ENCODE measurements at regions not wholly inside any gene's neighbourhood (a gene's known extent, or its start where the extent isn't known, plus 50 kb on each side); places are given as distances from the start of the nearest gene placed in this dataset.
"Not testable (repeated sequence)": the region's sequence is repeated elsewhere in the genome, so short reads cannot be mapped to it uniquely, and the experiment has no call there.

- no peak for DNase-seq (ENCODE audit: low read depth)
These were observed 232.6 kb downstream of the VRK1 start for GRCh38 chr14:97029800-97030199.

- no peak for DNase-seq (ENCODE audit: low read depth)
These were observed 234.3 kb downstream of the VRK1 start for GRCh38 chr14:97031530-97031929.

- no peak for DNase-seq (ENCODE audit: low read depth)
These were observed 236.4 kb downstream of the VRK1 start for GRCh38 chr14:97033556-97034081.

DNA sequence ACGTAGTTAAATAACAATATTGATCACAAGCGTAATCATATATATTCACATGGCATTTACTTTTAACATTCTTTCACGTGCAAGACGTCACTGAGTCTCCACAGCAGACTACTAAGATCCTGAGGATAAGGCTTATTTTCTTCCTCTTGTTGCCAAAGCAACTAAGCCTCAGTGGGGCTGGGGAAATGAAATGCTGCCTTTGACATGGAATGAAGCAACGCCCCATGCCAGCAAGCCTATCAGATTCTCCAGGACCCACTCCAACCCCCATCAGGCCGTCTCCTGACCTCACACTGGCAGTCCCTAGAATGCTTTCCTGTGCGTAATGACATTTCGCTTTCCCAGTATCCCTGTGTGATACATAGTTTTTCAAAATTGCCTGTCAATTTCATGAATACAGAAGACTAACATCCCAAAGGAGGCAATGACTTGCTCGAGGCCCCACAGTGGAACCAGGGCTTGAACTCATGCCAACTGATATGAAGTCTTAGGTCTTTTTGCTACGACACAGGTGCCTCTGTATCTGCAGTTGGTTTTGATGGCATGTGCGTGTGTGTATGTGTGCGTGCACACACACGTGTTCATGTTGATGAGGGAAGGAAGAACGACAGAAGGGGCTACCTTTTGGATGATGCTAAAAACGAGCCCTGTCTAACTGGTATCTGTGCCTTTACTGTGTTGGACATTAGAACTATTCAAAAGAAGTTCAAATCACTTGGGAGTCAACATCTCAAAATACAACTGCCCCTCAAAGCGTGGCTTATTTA lies 239.1 kb downstream of the VRK1 start:
- no peak for DNase-seq (ENCODE audit: low read depth)

- DNase-seq (ENCODE audit: low read depth): no peak
These were observed 242.7 kb downstream of the VRK1 start for GRCh38 chr14:97039717-97040363.

DNA sequence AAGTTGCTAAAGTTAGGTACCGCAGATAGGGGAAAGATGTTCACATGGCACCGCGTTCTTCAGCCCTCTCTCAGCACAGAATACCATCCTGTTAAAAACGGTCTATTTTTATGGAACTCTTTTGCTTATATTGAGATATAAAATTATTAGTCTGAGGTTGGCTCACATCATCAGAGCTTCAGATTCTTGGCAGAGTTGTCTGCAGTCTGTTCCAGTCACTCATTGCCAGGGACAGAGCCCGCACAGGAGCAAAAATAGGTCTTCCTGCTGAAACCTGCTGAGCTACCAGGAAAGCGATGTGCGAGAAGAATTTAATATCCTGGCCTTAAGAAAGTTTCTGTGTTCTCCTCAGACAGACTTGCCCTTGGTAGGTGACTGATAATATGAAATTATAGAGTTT lies 249.8 kb downstream of the VRK1 start:
- no peak for DNase-seq (ENCODE audit: low read depth)

DNA sequence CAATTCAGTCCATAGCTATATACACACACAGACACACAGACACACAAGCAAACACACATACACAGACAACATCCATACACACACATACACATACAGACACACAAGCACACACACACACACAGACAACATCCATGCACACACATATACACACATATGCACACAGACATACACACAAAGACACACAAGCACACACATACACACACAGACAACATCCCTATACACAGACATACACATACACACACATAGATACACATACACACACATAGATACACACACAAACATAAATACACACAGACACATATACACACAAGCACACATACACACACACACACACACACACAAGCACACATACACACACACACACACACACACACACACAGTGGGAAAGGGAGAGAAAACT lies 254.8 kb downstream of the VRK1 start:
- no peak for DNase-seq (ENCODE audit: low read depth)

GRCh38 chr14:97053941-97054340 lies 256.8 kb downstream of the VRK1 start:
- no peak for DNase-seq (ENCODE audit: low read depth)

GRCh38 chr14:97055355-97055754 lies 258.2 kb downstream of the VRK1 start:
- DNase-seq (ENCODE audit: low read depth): no peak

DNA sequence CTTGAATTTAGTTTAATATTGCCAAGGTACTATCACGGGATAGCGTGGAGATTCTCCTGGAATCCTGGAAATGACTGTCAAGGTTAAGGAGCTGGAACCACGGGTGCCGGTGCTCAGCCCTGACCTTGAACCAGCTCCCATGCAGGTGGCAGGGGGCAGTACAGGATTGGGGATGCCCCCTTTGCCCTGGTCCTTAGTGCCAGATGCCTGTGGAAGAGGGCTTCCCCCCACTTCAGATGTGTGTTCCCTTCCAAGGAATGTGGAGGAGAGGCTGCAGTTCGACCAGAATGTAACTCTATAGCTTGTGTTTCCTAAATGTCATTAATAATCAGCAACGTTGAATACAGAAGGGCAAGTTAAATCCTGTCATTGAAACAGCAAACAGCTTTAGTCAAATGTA lies 258.9 kb downstream of the VRK1 start:
- DNase-seq (ENCODE audit: low read depth): no peak

- no peak for DNase-seq (ENCODE audit: low read depth)
These were observed 260.3 kb downstream of the VRK1 start for GRCh38 chr14:97057238-97058073.

- DNase-seq (ENCODE audit: low read depth): no peak
These were observed 260.9 kb downstream of the VRK1 start for GRCh38 chr14:97058074-97058467.

DNA sequence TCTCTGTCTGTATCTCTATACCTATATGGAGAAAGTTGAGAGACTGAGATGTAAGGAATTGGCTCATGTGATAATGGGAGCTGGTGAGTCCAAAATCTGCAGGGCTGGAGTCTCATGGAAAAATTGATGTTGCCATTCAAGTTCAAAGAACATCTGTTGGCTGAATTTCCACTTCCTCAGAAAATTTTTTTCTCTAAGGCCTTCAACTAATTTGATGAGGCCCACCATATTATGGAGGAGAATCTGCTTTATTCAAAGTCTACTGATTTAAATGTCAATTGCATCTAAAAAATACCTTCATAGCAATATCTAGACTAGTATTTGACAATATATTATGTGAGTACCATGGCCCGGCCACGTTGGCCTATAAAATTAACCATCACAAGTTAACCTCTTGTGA lies 261.4 kb downstream of the VRK1 start:
- DNase-seq (ENCODE audit: low read depth): no peak

- DNase-seq (ENCODE audit: low read depth): no peak
These were observed 264.0 kb downstream of the VRK1 start for GRCh38 chr14:97061198-97061597.

- no peak for DNase-seq (ENCODE audit: low read depth)
These were observed 264.5 kb downstream of the VRK1 start for GRCh38 chr14:97061714-97062113.

GRCh38 chr14:97065305-97066067 lies 268.3 kb downstream of the VRK1 start:
- DNase-seq (ENCODE audit: low read depth): no peak

GRCh38 chr14:97066068-97066899 lies 269.1 kb downstream of the VRK1 start:
- DNase-seq (ENCODE audit: low read depth): no peak

DNA sequence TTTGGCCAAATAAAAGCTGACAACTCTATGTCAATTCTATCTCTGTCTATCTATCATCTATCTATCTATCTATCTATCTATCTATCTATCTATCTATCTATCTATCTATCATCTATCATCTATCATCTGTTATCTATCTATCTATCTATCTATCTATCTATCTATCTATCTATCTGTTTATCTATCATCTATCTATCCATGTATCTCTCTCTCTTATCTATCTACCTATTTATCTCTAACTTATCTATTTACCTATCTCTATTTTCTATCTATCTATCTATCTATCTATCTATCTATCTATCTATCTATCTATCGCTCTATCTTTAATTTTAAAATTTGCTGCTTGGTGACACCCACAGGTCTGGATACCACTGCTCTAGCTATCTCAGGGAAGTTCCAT lies 271.1 kb downstream of the VRK1 start:
- DNase-seq (ENCODE audit: low read depth): not testable (repeated sequence)

- no peak for DNase-seq (ENCODE audit: low read depth)
These were observed 273.1 kb downstream of the VRK1 start for GRCh38 chr14:97070259-97070658.

DNA sequence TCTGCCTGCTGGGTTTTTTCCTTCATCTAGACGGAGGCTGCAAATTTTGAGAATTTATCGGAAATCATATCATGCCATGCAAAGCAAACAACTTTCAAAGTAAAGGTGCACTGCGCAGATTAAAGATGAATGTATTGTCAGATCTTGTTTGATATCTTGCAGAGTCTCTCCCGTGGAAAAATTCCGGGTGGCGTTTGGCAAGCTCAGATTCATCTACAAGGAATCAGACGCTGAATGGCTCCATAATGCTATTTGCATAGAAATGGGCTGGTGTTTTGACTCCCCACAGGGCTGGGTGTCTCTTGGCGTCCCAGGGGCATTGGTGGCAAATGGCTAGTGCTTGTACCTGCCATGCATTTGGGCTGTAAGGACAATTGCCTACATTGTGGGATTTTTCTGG lies 274.0 kb downstream of the VRK1 start:
- no peak for DNase-seq (ENCODE audit: low read depth)

DNA sequence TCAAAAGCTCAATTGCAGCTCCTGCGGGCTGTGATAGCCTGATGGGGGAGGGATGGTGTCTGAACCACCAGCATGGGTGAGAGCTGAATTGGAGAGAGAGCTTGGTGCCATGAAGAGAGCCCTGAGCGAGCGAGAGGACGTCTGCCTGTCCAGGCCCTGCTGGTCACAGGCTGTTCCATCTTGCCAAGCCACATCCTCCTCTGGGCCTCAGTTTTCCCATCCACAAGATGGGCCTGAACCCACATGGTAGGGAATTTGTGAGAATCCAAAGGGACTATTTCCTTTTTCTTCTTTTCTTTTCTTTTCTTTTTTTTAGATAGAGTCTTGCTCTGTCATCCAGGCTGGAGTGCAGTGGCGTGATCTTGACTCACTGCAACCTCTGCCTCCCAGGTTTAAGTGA lies 276.4 kb downstream of the VRK1 start:
- no peak for DNase-seq (ENCODE audit: low read depth)

All from non-pigmented ciliary epithelial cell (primary cell).